Testis (tissue), 2 donors: ENCODE measurements at regions not wholly inside any gene's neighbourhood (a gene's known extent, or its start where the extent isn't known, plus 50 kb on each side); places are given as distances from the start of the nearest gene placed in this dataset.

Experiments used
- DNase-seq: peaks from one replicate; pipeline ENCODE4 v3.0.0-alpha.2; 2019
- H3K27ac ChIP-seq, 2 donors: fragments of 200-600 bp; sonication (generic); one replicate each; pipeline ENCODE4 v1.5.1; 2019
- H3K27me3 ChIP-seq: fragments of 200-600 bp; sonication (generic); one replicate; pipeline ENCODE4 v1.5.1; 2019
- H3K36me3 ChIP-seq: fragments of 200-600 bp; sonication (generic); one replicate; pipeline ENCODE4 v1.5.1; 2017; ENCODE audit warnings: low read depth; ENCODE audit errors: missing control alignments
- H3K4me1 ChIP-seq: fragments of 200-600 bp; sonication (generic); one replicate; pipeline ENCODE4 v1.5.1; 2019
- H3K4me3 ChIP-seq, 2 donors: fragments of 200-600 bp; sonication (generic); one replicate each; pipeline ENCODE4 v1.5.1; 2017 to 2019
- H3K9me3 ChIP-seq: fragments of 200-600 bp; sonication (generic); one replicate; pipeline ENCODE4 v1.5.1; 2017
- CTCF ChIP-seq, 3 experiments: fragments of 450-650 bp in 2 of 3; fragments of 200-600 bp in 1 of 3; sonication (generic) in 1 of 3; IDR thresholded peaks; one replicate each; pipeline ENCODE4 v1.5.1; 2016 to 2019; ENCODE audit warnings: antibody characterized with exemption in 3 of 3, mild to moderate bottlenecking in 2 of 3, moderate library complexity in 1 of 3
- POLR2A ChIP-seq: fragments of 450-650 bp; IDR thresholded peaks from one replicate; pipeline ENCODE4 v1.6.1; 2017; ENCODE audit warnings: antibody characterized with exemption, mild to moderate bottlenecking, moderate library complexity
- WGBS, 2 donors: methylation state at CpG; one replicate each; pipeline ENCODE4 v1.1.5; 2018; 5-methylcytosine and 5-hydroxymethylcytosine counted together
- intact Hi-C: fragments of 100-400 bp; cut with DNase I; formaldehyde crosslinking; loops from one replicate; pipeline ENCODE4 v1.15.1; 2023; ENCODE audit warnings: low total_unique reads

- H3K4me3 ChIP-seq, result no peak overlapping the region
- WGBS, 2 donors, result 73 to 82% methylated on average over 7 of the region's 7 CpGs
- H3K27ac ChIP-seq, result no peak overlapping the region
- H3K4me1 ChIP-seq, result no peaks in the 10 kb centered on the region
- no peaks in the 10 kb centered on the region for H3K9me3 ChIP-seq
- intact Hi-C loops, result loop anchor here (10.0 kb wide), 1 partner anchor 292 kb away; no protein-coding TSS in a partner anchor
- no peaks in the 10 kb centered on the region for H3K36me3 ChIP-seq
- TF ChIP-seq CTCF (IDR thresholded peaks at IDR 0.05), result no peak
- no peak for TF ChIP-seq POLR2A
- no peak for DNase-seq
- no peaks in the 10 kb centered on the region for H3K27me3 ChIP-seq
These were observed 358.4 kb downstream of the CTTN start for GRCh38 chr11:70756756-70757155.

GRCh38 chr11:70757241-70757640 lies 358.9 kb downstream of the CTTN start:
- WGBS, 2 donors, result 87 to 88% methylated on average over 7 to 8 of the region's 8 CpGs
- no peak for DNase-seq
- intact Hi-C loops, result loop anchor here (10.0 kb wide), 1 partner anchor 292 kb away; no protein-coding TSS in a partner anchor
- Histone ChIP-seq H3K4me1 (no peaks in the 10 kb centered on the region), H3K36me3 (no peaks in the 10 kb centered on the region), H3K27me3 (no peaks in the 10 kb centered on the region), H3K4me3 (no peak overlapping the region), H3K27ac (no peak overlapping the region), H3K9me3 (no peaks in the 10 kb centered on the region)
- TF ChIP-seq POLR2A (no peak), CTCF (IDR thresholded peaks at IDR 0.05) (no peak)

GRCh38 chr11:70758206-70758605 lies 359.9 kb downstream of the CTTN start:
- Histone ChIP-seq H3K4me3 (no peak overlapping the region), H3K27ac (no peak overlapping the region), H3K27me3 (no peaks in the 10 kb centered on the region), H3K36me3 (no peaks in the 10 kb centered on the region), H3K9me3 (no peaks in the 10 kb centered on the region), H3K4me1 (no peaks in the 10 kb centered on the region)
- WGBS, 2 donors, result 92 to 96% methylated on average over 20 of the region's 20 CpGs
- no peak for DNase-seq
- TF ChIP-seq POLR2A (no peak), CTCF (IDR thresholded peaks at IDR 0.05) (no peak)
- intact Hi-C loops, result loop anchor here (10.0 kb wide), 1 partner anchor 293 kb away; no protein-coding TSS in a partner anchor

- no peak overlapping the region for H3K27ac ChIP-seq
- DNase-seq, result no peak
- WGBS, 2 donors, result 89 to 98% methylated on average over 6 to 8 of the region's 8 CpGs
- intact Hi-C loops, result loop anchor here (10.0 kb wide), 1 partner anchor 295 kb away; no protein-coding TSS in a partner anchor
- TF ChIP-seq CTCF (IDR thresholded peaks at IDR 0.05) (no peak), POLR2A (no peak)
- no peaks in the 10 kb centered on the region for H3K9me3 ChIP-seq
- H3K27me3 ChIP-seq, result no peaks in the 10 kb centered on the region
- no peaks in the 10 kb centered on the region for H3K36me3 ChIP-seq
- H3K4me1 ChIP-seq, result no peaks in the 10 kb centered on the region
- no peak overlapping the region for H3K4me3 ChIP-seq
These were observed 361.5 kb downstream of the CTTN start for GRCh38 chr11:70759846-70760245.

GRCh38 chr11:70760416-70761020 lies 362.2 kb downstream of the CTTN start:
- DNase-seq, result no peak
- intact Hi-C loops, result no loop called here
- Histone ChIP-seq H3K4me1 (no peaks in the 10 kb centered on the region), H3K4me3 (no peak overlapping the region), H3K9me3 (no peaks in the 10 kb centered on the region), H3K27ac (no peak overlapping the region), H3K27me3 (no peaks in the 10 kb centered on the region), H3K36me3 (no peaks in the 10 kb centered on the region)
- TF ChIP-seq POLR2A, result no peak
- TF ChIP-seq CTCF (IDR thresholded peaks at IDR 0.05), result no peak
- WGBS, 2 donors, result 88 to 90% methylated on average over 7 to 9 of the region's 9 CpGs
